ENCODE measurements at regions not wholly inside any gene's neighbourhood (a gene's known extent, or its start where the extent isn't known, plus 50 kb on each side); places are given as distances from the start of the nearest gene placed in this dataset.

DNA sequence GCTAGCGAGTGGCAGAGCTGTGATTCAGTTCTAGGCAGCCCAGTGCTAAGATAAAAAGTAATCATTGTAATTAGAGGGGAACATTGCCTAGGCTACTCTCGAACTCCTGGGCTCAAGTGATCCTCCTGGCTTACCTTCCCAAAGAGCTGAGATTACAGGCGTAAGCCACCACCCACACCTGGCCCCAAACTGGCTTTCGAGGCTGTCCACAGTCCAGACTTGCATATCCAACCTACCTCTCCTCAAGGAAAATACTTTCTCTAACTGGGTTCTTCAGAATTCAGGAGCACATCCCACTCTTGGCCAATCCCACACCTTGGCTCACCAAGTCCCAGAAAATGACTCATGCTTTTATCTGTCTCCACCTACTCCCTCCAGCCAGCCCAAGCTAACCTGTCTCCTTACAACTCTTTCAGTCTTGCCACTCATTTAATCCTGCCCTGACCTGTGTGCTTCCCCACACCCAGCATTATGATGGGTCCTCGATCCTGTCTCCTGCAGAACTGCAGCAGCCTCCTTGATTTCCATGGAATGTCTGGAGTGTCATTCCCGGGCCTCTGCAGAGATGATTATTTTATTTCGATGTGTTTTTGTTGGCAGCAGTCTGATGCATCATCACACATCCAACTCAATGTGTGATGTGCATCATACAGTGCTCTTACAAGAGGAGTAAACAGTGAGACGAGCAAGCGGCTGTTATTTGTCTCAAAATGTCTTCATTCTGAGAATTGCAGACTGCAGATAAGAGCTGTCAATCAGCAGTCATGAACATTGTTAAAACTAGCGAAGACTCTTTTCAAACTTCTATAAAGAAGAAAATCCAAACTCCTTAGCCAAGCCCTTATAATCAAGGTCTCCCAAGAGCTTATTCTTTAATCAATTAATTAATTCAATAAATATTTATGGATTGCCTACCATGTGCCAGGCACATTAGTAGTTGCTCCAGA is 167.3 kb downstream of the SEC61B start:
- no peak for ATAC-seq (ENCODE audit: insufficient number of reproducible peaks, low FRiP score, low read depth)
- TF ChIP-seq, protein P1, sequence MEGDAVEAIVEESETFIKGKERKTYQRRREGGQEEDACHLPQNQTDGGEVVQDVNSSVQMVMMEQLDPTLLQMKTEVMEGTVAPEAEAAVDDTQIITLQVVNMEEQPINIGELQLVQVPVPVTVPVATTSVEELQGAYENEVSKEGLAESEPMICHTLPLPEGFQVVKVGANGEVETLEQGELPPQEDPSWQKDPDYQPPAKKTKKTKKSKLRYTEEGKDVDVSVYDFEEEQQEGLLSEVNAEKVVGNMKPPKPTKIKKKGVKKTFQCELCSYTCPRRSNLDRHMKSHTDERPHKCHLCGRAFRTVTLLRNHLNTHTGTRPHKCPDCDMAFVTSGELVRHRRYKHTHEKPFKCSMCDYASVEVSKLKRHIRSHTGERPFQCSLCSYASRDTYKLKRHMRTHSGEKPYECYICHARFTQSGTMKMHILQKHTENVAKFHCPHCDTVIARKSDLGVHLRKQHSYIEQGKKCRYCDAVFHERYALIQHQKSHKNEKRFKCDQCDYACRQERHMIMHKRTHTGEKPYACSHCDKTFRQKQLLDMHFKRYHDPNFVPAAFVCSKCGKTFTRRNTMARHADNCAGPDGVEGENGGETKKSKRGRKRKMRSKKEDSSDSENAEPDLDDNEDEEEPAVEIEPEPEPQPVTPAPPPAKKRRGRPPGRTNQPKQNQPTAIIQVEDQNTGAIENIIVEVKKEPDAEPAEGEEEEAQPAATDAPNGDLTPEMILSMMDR (IDR thresholded peaks at IDR 0.05): no peak
- no peak overlapping the region for H3K4me3 ChIP-seq

GRCh38 chr9:99391937-99392594 is 170.0 kb downstream of the SEC61B start:
- ATAC-seq (ENCODE audit: insufficient number of reproducible peaks, low FRiP score, low read depth) (no peak), DNase-seq (ENCODE audit: low spot score) (no peak)
- no peaks in the 10 kb centered on the region for H3K9me3 ChIP-seq
- H3K27ac ChIP-seq: no peak overlapping the region
- no peaks in the 10 kb centered on the region for H3K4me1 ChIP-seq (ENCODE audit: control insufficient read depth in 1 of 2, low read depth in 2 of 2)
- H3K36me3 ChIP-seq: no peaks in the 10 kb centered on the region
- H3K4me3 ChIP-seq: no peak overlapping the region
- H3K27me3 ChIP-seq (replicated peaks; ENCODE audit: insufficient read depth): no peaks in the 10 kb centered on the region
- TF ChIP-seq, protein P1 (IDR thresholded peaks at IDR 0.05): no peak

More for the DNA sequence above, 167.3 kb downstream of the SEC61B start:
- Histone ChIP-seq H3K27me3 (replicated peaks; ENCODE audit: insufficient read depth) (no peaks in the 10 kb centered on the region), H3K27ac (no peak overlapping the region), H3K9me3 (no peaks in the 10 kb centered on the region), H3K36me3 (no peaks in the 10 kb centered on the region), H3K4me1 (ENCODE audit: control insufficient read depth in 1 of 2, low read depth in 2 of 2) (no peaks in the 10 kb centered on the region)
- DNase-seq (ENCODE audit: low spot score): no peak

DNA sequence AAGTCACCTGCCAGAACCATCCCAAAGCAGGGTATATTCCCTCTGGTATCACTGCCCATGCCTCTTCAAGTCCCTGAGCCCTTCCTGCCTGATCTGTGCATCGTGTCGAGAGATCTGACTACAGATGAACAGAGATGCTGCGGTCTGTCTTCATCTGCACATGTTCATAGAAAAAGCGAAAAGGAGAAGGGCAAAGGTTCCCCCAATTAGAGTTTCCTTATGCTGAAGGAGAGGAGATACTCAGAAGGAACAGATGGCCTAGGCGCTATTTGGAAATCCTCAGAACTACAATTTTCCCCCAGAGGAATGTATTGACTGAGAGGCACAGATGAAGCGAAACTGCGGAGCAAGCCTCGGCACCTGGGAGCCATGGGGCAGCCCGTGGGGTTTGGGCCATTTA is 170.9 kb downstream of the SEC61B start:
- TF ChIP-seq, protein P1 (IDR thresholded peaks at IDR 0.05): no peak
- Histone ChIP-seq H3K9me3 (no peaks in the 10 kb centered on the region), H3K36me3 (no peaks in the 10 kb centered on the region), H3K4me1 (ENCODE audit: control insufficient read depth in 1 of 2, low read depth in 2 of 2) (no peaks in the 10 kb centered on the region), H3K27ac (no peak overlapping the region), H3K4me3 (no peak overlapping the region), H3K27me3 (replicated peaks; ENCODE audit: insufficient read depth) (no peaks in the 10 kb centered on the region)
- DNase-seq (ENCODE audit: low spot score): no peak
- ATAC-seq (ENCODE audit: insufficient number of reproducible peaks, low FRiP score, low read depth): no peak

DNA sequence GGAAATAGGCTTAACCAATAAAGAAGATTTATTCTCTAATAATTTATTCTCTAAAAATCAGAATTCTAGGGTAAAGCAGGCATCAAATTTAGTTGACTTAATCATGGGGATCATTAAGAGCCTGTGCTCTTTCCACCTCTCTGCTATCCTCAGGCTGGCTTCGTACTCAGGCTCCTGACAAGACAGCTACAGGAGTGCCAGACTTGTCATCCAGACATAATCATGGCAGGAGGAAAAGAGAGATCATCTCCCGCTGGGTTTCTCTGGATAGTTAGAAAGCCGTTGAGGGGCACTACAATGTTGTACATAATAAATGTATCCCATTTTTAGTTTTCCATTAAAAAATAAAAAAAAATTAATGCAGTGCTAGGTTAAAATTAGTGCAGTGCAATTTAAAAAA is 171.9 kb downstream of the SEC61B start:
- no peak for ATAC-seq (ENCODE audit: insufficient number of reproducible peaks, low FRiP score, low read depth)
- TF ChIP-seq, protein P1 (IDR thresholded peaks at IDR 0.05): no peak
- DNase-seq (ENCODE audit: low spot score): no peak
- Histone ChIP-seq H3K4me1 (ENCODE audit: control insufficient read depth in 1 of 2, low read depth in 2 of 2) (no peaks in the 10 kb centered on the region), H3K27me3 (replicated peaks; ENCODE audit: insufficient read depth) (no peaks in the 10 kb centered on the region), H3K27ac (no peak overlapping the region), H3K4me3 (no peak overlapping the region), H3K9me3 (no peaks in the 10 kb centered on the region), H3K36me3 (no peaks in the 10 kb centered on the region)

DNA sequence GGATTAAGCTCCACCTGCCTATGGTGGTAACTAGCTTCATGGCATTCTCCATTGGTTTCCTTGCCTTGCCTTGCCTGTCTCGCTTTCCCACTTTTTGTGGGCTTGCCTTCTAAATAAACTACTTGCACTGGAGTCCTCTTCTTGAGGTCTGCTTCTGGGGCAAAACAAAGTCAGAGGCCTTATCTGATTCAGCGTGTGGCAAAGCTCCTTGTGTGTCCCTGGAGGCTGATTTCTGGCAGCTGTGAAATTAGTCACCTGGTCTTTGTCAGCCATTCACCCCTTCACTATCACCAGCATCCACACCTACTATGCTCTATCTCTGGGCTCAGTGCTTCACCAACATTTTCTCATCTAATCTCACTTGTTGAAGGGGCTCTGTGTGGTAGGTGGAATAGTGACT is 176.2 kb downstream of the SEC61B start:
- Histone ChIP-seq H3K4me3 (no peak overlapping the region), H3K9me3 (no peaks in the 10 kb centered on the region), H3K36me3 (no peaks in the 10 kb centered on the region), H3K27ac (no peak overlapping the region), H3K4me1 (ENCODE audit: control insufficient read depth in 1 of 2, low read depth in 2 of 2) (no peaks in the 10 kb centered on the region), H3K27me3 (replicated peaks; ENCODE audit: insufficient read depth) (no peaks in the 10 kb centered on the region)
- TF ChIP-seq, protein P1 (IDR thresholded peaks at IDR 0.05): no peak
- ATAC-seq (ENCODE audit: insufficient number of reproducible peaks, low FRiP score, low read depth) (no peak), DNase-seq (ENCODE audit: low spot score) (no peak)
